HepG2 (cell line): ENCODE measurements at regions not wholly inside any gene's neighbourhood (a gene's known extent, or its start where the extent isn't known, plus 50 kb on each side); places are given as distances from the start of the nearest gene placed in this dataset.

Source experiments
- ATAC-seq: fragments of 200-7000 bp; cut with Tn5 transposase; 3 replicates; pipeline ENCODE4 v1.9.1; 2020; ENCODE audit warnings: mild to moderate bottlenecking, moderate library complexity
- BruUV-seq: library from RNA; stranded (reverse); fragments of 400-500 nt; replicated peaks from 2 replicates; lab custom pipeline; 2021; lab: Mats Ljungman, UMichigan
- CTCF ChIA-PET: fragments of 300-600 bp; formaldehyde crosslinking; extraction: SDS; loops from one replicate; lab custom pipeline; 2021; ENCODE audit warnings: low total read pairs, inconsistent platforms, low intra/inter-chr PET ratio; lab: Yijun Ruan, JAX
- POLR2A ChIA-PET: fragments of 350-600 bp; sonication (Branson Sonifier 250); formaldehyde crosslinking; loops from one replicate; lab custom pipeline; 2020; ENCODE audit warnings: antibody characterized with exemption, inconsistent platforms; lab: Yijun Ruan, JAX
- DNase-seq: peaks from one replicate; pipeline ENCODE4 v3.0.0-alpha.2; 2015; ENCODE audit warnings: low spot score
- FAIRE-seq: peaks from 3 replicates; lab custom pipeline; 2011; peaks lifted over from hg19 to GRCh38; lab: Jason Lieb, UNC
- H2AFZ ChIP-seq: one replicate; pipeline ENCODE4 v1.6.1; 2011; ENCODE audit warnings: low read length, inconsistent platforms
- H3K27ac ChIP-seq: fragments of 300-600 bp; 3 replicates; pipeline ENCODE4 v1.8.0; 2011; ENCODE audit warnings: mixed run types, mild to moderate bottlenecking, mixed read lengths, low read length, inconsistent platforms; ENCODE audit not compliant: insufficient read depth; ENCODE audit errors: extremely low read length
- H3K27me3 ChIP-seq, 2 experiments: fragments of 200-600 bp in 1 of 2; 2 replicates in 1 of 2; 3 replicates in 1 of 2; pipeline versions ENCODE4 v1.6.0 to v1.8.0; 2011; ENCODE audit warnings: low read length in 2 of 2, mild to moderate bottlenecking in 2 of 2, moderate library complexity in 2 of 2, inconsistent platforms in 1 of 2; ENCODE audit not compliant: insufficient read depth in 2 of 2, control insufficient read depth in 1 of 2
- H3K36me3 ChIP-seq, 2 experiments: fragments of 200-600 bp in 1 of 2; replicated peaks in 1 of 2; 2 replicates in 1 of 2; 3 replicates in 1 of 2; pipeline versions ENCODE4 v1.5.1 to v1.8.0; 2011; ENCODE audit warnings: low read length in 2 of 2, inconsistent platforms in 1 of 2; ENCODE audit not compliant: insufficient read depth in 2 of 2, control insufficient read depth in 1 of 2
- H3K4me1 ChIP-seq: 2 replicates; pipeline ENCODE4 v1.5.1; 2012; ENCODE audit warnings: low read length, inconsistent platforms; ENCODE audit not compliant: insufficient read depth
- H3K4me2 ChIP-seq: 2 replicates; pipeline ENCODE4 v1.6.0; 2011; ENCODE audit warnings: low read depth, low read length, inconsistent platforms
- H3K4me3 ChIP-seq, 3 experiments: fragments of 200-600 bp in 1 of 3; sonication (generic), shearing (Covaris generic) in 1 of 3; replicated peaks in 1 of 3; 2 replicates each; pipeline ENCODE4 v1.5.1; 2011 to 2016; ENCODE audit warnings: low read length in 3 of 3, inconsistent platforms in 2 of 3, low read depth in 2 of 3, mild to moderate bottlenecking in 2 of 3, control low read depth in 1 of 3, mixed read lengths in 1 of 3; ENCODE audit not compliant: insufficient read depth in 1 of 3
- H3K79me2 ChIP-seq: one replicate; pipeline ENCODE4 v1.6.1; 2011; ENCODE audit warnings: low read length, inconsistent platforms; ENCODE audit not compliant: insufficient read depth
- H3K9ac ChIP-seq: 2 replicates; pipeline ENCODE4 v1.6.0; 2011; ENCODE audit warnings: mild to moderate bottlenecking, low read depth, low read length, inconsistent platforms; ENCODE audit not compliant: insufficient read depth
- H3K9me3 ChIP-seq: 2 replicates; pipeline ENCODE4 v1.5.1; 2012; ENCODE audit warnings: mild to moderate bottlenecking, low read length
- H4K20me1 ChIP-seq: 2 replicates; pipeline ENCODE4 v1.6.0; 2011; ENCODE audit warnings: inconsistent platforms, mild to moderate bottlenecking, low read length, moderate library complexity; ENCODE audit not compliant: insufficient read depth
- ARID2 ChIP-seq: sonication (generic); formaldehyde crosslinking; IDR thresholded peaks from 2 replicates; pipeline ENCODE4 v1.8.1; 2022; ENCODE audit warnings: mild to moderate bottlenecking, missing genetic modification reagents, borderline replicate concordance
- HINFP ChIP-seq: sonication (generic); formaldehyde crosslinking; IDR thresholded peaks from 2 replicates; pipeline ENCODE4 v1.4.0; 2020; ENCODE audit warnings: low read depth, mild to moderate bottlenecking, missing genetic modification reagents
- MED1 ChIP-seq: sonication (generic); formaldehyde crosslinking; IDR thresholded peaks from 2 replicates; pipeline ENCODE4 v1.4.0; 2020; ENCODE audit warnings: missing genetic modification reagents
- MEF2D ChIP-seq: sonication (generic); formaldehyde crosslinking; IDR thresholded peaks from 2 replicates; pipeline ENCODE4 v1.5.1; 2020; ENCODE audit warnings: mild to moderate bottlenecking, missing genetic modification reagents
- MNT ChIP-seq: fragments of 450-650 bp; IDR thresholded peaks from 2 replicates; pipeline ENCODE4 v1.6.1; 2016
- PPARG ChIP-seq: conservative IDR thresholded peaks from 2 replicates; pipeline ENCODE4 v1.6.1; 2016; ENCODE audit warnings: missing biosample characterization, missing genetic modification reagents
- RARA ChIP-seq: IDR thresholded peaks from 2 replicates; pipeline ENCODE4 v1.6.1; 2016; ENCODE audit warnings: missing genetic modification reagents, missing compliant biosample characterization
- SPEN ChIP-seq: sonication (generic); formaldehyde crosslinking; IDR thresholded peaks from 2 replicates; pipeline ENCODE4 v1.5.1; 2020; ENCODE audit warnings: low read depth, mild to moderate bottlenecking, missing genetic modification reagents
- TBL1XR1 ChIP-seq: fragments of 150-350 bp; IDR thresholded peaks from 2 replicates; pipeline ENCODE4 v1.6.1; 2014; ENCODE audit warnings: borderline replicate concordance, low read length; ENCODE audit not compliant: partially characterized antibody
- ZFP1 ChIP-seq: IDR thresholded peaks from 2 replicates; pipeline ENCODE4 v1.6.1; 2016
- ZNF672 ChIP-seq: sonication (generic); formaldehyde crosslinking; IDR thresholded peaks from 2 replicates; pipeline ENCODE4 v1.8.1; 2022; ENCODE audit warnings: missing genetic modification reagents
- ZNF777 ChIP-seq: sonication (generic); formaldehyde crosslinking; IDR thresholded peaks from 2 replicates; pipeline ENCODE4 v1.4.0; 2020; ENCODE audit warnings: missing genetic modification reagents
- WGBS: methylation state at CpG from one replicate; pipeline ENCODE4 v1.1.6; 2017; ENCODE audit warnings: low lambda C conversion rate; 5-methylcytosine and 5-hydroxymethylcytosine counted together
- in situ Hi-C: cut with HindIII; loops from 2 replicates; pipeline ENCODE4 v1.10.0; 2017; ENCODE audit warnings: low pct_unique_long_range_greater_than_20kb; ENCODE audit not compliant: extremely low pct_ligation_motif_present
- intact Hi-C: fragments of 100-400 bp; cut with micrococcal nuclease; formaldehyde crosslinking; loops from one replicate; pipeline ENCODE4 v1.10.0; 2022; ENCODE audit not compliant: unreplicated experiment

- intact Hi-C loops = no loop called here
- no peak overlapping the region for H2AFZ ChIP-seq
- H3K4me1 ChIP-seq = peaks cover 13% of the 10 kb centered on the region
- ATAC-seq = no peak; the same call in 2 of the 3 replicates
- WGBS = 0% methylated on average over 2 of the region's 6 CpGs
- no peak overlapping the region; the same call in 1 of the 2 replicates for H3K4me2 ChIP-seq
- no TSS peak for BruUV-seq
- H4K20me1 ChIP-seq = 0 out of 2 replicates have a peak, but pooled peaks cover 2% of the 10 kb centered on the region
- DNase-seq = no peak
- in situ Hi-C loops = no loop called here
- H3K4me3 ChIP-seq = no peak overlapping the region
- H3K9ac ChIP-seq = no peak overlapping the region
- no peaks in the 10 kb centered on the region for H3K79me2 ChIP-seq
- H3K27ac ChIP-seq = no peak overlapping the region
- TF ChIP-seq SPEN (no peak), ARID2 (no peak), PPARG (CRISPR knock-in tag) (no peak), MED1 (no peak), ZNF672 (CRISPR knock-in tag) (no peak), MEF2D (CRISPR knock-in tag) (no peak)
- H3K36me3 ChIP-seq = no peaks in the 10 kb centered on the region
- no peaks in the 10 kb centered on the region for H3K9me3 ChIP-seq
- H3K27me3 ChIP-seq = peaks cover 6 to 46% of the 10 kb centered on the region in 2 experiments
- no peak for FAIRE-seq
- POLR2A ChIA-PET = no interaction called here
- CTCF ChIA-PET = no interaction called here
Observed at GRCh38 chr17:36722903-36723263, 121.5 kb downstream of the MRM1 start.

DNA sequence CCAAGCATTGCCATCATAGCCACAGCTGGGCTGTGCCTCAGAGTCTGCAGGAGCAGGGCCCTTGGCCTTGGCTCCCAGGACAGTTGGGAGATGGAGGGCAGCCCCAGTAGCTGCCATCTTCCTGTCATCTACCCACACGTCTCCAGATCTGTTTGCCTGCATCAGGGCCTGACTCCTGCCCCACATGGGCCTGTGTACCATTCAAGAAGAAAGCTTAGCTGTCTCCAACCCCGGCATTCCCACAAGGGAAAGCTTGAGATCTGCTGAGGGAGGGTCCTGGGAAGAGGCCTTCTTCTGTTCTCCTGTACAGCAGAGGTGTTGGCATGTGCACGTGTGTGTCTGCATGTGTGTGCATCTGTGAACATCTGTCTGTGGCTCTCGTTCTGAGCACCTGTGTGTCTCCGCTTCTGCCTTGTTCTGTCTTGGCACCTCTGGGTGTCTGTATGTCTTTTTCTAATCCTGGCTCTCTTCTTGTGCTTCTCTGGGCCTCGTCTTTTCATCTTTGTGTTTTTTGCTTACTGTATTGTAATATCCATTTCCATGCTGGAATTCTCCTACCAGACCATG lies 122.2 kb downstream of the MRM1 start:
- no peaks in the 10 kb centered on the region for H3K79me2 ChIP-seq
- no peaks in the 10 kb centered on the region for H3K36me3 ChIP-seq
- H3K4me2 ChIP-seq = no peak overlapping the region
- no peak overlapping the region for H3K4me3 ChIP-seq
- BruUV-seq = no TSS peak
- intact Hi-C loops = no loop called here
- 0 out of 2 replicates have a peak, but pooled peaks cover 2% of the 10 kb centered on the region for H4K20me1 ChIP-seq
- no peak overlapping the region for H3K27ac ChIP-seq
- H3K9ac ChIP-seq = no peak overlapping the region
- H3K4me1 ChIP-seq = peaks cover 13% of the 10 kb centered on the region
- no peak for ATAC-seq
- TF ChIP-seq TBL1XR1 = no peak
- no peak for TF ChIP-seq HINFP (CRISPR knock-in tag)
- peak; percentile 25 for TF ChIP-seq MNT
- TF ChIP-seq ZNF777 (CRISPR knock-in tag) = no peak
- TF ChIP-seq ZFP1 (CRISPR knock-in tag) = no peak
- TF ChIP-seq RARA = no peak
- peaks cover 6 to 50% of the 10 kb centered on the region in 2 experiments for H3K27me3 ChIP-seq
- 16% methylated on average over 4 of the region's 6 CpGs for WGBS
- DNase-seq = no peak
- CTCF ChIA-PET = no interaction called here
- in situ Hi-C loops = no loop called here
- FAIRE-seq = no peak
- no peak overlapping the region for H2AFZ ChIP-seq
- no peaks in the 10 kb centered on the region for H3K9me3 ChIP-seq
- POLR2A ChIA-PET = no interaction called here
